ENCODE measurements at regions not wholly inside any gene's neighbourhood (a gene's known extent, or its start where the extent isn't known, plus 50 kb on each side); places are given as distances from the start of the nearest gene placed in this dataset.

DNA sequence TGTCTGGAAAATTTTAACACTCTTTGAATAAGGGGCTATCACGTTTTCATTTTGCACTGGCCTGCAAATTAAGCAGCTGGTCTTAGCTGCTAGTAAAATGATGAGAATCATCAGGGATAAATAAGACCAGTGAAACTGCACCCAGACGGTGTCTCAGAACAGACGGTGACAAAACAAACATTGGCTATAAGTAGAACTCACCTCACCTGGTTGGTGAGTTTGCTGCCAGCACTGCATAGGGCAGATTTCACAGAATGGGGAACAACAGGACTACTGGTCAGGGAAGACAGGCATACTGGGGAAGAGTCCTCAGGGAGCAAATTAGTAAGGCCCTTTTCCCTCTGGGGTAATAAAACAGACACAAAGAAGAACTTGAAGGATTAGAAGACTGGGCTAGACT lies 175.9 kb upstream of the CITED2 start:
- TF ChIP-seq, protein P1, sequence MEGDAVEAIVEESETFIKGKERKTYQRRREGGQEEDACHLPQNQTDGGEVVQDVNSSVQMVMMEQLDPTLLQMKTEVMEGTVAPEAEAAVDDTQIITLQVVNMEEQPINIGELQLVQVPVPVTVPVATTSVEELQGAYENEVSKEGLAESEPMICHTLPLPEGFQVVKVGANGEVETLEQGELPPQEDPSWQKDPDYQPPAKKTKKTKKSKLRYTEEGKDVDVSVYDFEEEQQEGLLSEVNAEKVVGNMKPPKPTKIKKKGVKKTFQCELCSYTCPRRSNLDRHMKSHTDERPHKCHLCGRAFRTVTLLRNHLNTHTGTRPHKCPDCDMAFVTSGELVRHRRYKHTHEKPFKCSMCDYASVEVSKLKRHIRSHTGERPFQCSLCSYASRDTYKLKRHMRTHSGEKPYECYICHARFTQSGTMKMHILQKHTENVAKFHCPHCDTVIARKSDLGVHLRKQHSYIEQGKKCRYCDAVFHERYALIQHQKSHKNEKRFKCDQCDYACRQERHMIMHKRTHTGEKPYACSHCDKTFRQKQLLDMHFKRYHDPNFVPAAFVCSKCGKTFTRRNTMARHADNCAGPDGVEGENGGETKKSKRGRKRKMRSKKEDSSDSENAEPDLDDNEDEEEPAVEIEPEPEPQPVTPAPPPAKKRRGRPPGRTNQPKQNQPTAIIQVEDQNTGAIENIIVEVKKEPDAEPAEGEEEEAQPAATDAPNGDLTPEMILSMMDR (IDR thresholded peaks at IDR 0.05; ENCODE audit: low read depth, low read length): no peak
- TF ChIP-seq POLR2A (IDR thresholded peaks at IDR 0.05; ENCODE audit: extremely low read depth, insufficient read length): no peak
- TF ChIP-seq MYC (IDR thresholded peaks at IDR 0.05; ENCODE audit: low read depth, low read length): no peak
- TF ChIP-seq, protein P2, sequence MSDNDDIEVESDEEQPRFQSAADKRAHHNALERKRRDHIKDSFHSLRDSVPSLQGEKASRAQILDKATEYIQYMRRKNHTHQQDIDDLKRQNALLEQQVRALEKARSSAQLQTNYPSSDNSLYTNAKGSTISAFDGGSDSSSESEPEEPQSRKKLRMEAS (IDR thresholded peaks at IDR 0.05; ENCODE audit: low read depth, low read length): no peak
